GM21737 (cell line): ENCODE measurements at regions not wholly inside any gene's neighbourhood (a gene's known extent, or its start where the extent isn't known, plus 50 kb on each side); places are given as distances from the start of the nearest gene placed in this dataset.
"Not testable (repeated sequence)": the region's sequence is repeated elsewhere in the genome, so short reads cannot be mapped to it uniquely, and the experiment has no call there.

ENCODE experiments used
- ATAC-seq: cut with Tn5 transposase; IDR thresholded peaks from one replicate; pipeline ENCODE4 v1.9.1; 2021; ENCODE audit warnings: mild to moderate bottlenecking, moderate library complexity; ENCODE audit not compliant: unreplicated experiment

DNA sequence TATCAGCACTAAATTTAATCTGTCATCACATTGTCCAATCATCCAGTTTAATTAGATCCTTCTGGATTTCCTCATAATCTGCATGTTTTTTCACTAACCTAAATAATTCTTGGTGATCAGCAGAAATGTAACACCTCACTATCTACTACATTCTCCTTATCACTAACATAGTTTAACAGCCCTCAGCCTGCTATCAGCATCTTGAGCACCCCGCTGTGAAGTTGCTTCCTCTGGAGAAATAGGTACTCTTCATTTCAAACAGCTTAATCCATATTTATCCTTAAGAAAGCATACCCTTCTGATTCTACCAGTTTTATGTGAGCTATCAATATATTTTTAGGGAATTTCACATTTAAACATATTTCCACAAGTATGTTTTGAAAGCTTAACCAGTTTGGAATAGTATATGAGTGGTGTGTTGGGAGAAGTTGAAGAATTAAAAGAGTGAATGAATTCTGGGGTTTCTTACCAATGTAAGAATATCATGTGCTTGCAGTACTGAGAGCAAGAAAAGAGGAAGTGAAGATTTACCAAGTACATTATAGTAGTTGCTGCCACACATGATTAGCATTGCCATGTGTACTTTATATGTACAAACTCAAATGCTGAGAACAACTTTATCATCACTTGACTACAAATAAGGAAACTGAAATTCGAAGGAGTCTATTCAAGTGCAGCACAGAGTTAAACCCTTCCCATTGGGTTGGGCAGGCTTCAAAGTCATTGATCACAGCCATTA, 771.1 kb upstream of the ADGRL4 start:
- peak; percentile 99 for ATAC-seq

GRCh38 chr1:79775402-79775801, 768.9 kb upstream of the ADGRL4 start:
- ATAC-seq, result no peak

DNA sequence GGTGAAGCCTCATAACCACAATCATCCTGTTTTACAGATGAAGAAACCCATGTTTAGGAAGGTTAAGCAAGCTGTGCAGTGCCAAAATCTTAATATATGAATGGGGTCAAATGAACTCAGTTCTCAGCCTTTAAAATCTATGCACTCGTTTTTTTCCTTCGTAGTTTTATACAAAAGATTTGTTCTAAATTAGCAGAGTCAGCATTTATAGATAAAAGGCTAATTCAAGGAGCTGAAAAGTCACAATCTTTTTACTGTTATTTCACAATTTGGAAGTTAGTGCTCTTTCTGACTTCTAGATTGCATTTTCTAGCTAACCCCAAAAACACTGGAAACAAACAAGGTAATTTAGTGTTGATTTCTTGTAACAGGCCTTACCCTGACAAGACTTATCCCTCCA, 766.9 kb upstream of the ADGRL4 start:
- ATAC-seq, result no peak

- no peak for ATAC-seq
Observed at GRCh38 chr1:79762461-79762860, 755.9 kb upstream of the ADGRL4 start.

GRCh38 chr1:79760531-79760930, 754.0 kb upstream of the ADGRL4 start:
- ATAC-seq, result no peak

GRCh38 chr1:79749607-79750006, 743.1 kb upstream of the ADGRL4 start:
- no peak for ATAC-seq

GRCh38 chr1:79745929-79746328, 739.4 kb upstream of the ADGRL4 start:
- no peak for ATAC-seq

GRCh38 chr1:79744746-79745145, 738.2 kb upstream of the ADGRL4 start:
- no peak for ATAC-seq

DNA sequence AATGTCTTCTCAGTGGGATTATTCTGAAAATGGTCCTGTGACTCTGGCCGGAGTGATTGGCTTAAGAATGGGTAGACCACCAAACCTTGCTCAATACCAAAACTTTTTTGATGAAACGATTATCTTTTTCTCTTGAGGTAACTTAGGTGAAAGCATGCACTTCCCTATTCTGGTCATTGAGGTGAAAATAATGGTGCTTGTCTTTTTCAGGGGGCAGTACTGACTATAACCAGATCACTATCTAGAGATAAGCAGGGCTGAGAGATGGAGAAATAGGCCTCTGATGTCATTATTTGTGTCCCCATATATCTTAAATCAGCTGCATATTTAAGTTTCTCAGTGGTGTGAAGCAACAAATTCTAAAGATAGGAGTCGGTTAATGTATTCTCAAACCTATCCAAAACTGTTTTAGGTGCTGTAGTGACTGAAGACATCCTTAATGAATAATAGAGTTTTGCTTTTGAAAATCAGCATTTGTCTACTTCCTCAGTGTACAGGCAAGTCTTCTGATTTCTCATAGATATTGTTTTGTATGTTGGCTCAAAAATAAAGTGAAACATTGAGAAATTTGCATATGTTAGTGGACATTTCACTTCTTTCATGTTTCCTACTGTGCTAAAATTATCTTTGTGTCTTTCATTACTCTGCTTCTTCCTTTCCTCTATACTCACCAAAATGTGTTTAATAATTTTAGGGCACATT, 735.3 kb upstream of the ADGRL4 start:
- ATAC-seq, result peak; percentile 88

GRCh38 chr1:79738101-79738500, 731.6 kb upstream of the ADGRL4 start:
- no peak for ATAC-seq

DNA sequence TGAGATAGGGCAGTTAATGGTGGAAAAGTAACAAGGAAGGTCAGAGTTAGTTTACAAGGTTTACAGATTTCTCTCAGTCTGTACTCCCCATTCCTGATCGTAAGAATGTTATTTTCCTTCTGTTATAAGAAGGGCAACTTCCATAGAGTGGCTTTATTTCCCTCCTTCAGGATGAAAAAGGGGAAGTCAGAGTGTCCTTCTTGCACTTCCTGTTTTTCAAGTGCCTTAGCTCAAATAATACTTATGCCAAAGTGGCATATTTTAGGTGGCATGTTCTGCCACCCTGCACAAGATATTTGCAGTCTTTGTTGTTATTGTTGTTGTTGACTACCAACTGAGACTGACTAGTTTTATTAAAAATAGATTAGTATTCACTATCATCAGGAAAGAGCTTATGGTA, 730.7 kb upstream of the ADGRL4 start:
- ATAC-seq, result no peak

DNA sequence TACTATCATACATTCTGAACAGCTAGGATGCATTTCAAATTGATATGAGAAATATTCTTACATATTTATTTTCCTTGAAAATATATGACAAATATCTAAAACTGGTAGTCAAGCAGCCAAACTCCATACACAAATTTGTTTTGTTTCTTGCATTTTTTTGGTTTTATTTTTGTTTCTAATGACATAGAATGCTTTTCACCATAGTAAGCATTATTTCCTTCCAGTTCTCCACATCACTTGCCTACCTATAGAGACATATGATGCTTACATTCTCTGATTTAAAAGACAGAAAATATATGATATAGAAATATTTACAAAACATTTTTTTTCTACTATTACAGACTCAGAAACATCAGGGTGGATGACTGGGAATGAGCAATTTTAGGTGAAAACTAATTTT, 726.4 kb upstream of the ADGRL4 start:
- no peak for ATAC-seq

DNA sequence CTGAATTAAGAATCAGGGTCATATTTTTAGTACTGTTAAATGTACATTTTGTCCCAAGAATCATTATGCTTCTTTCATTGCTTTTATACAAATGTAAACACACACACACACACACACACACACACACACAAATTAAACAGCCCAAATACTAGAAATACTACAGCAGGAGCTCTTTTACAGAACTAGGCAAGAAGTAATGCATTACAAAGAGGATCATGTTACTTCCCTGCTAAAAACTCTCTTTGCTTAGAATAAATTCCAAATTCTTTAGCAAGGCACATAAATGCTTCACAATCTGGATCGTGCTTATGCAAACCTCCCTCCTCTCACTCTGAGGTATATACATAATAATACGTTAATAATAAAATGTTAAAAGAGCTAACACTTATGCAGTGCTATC, 720.4 kb upstream of the ADGRL4 start:
- ATAC-seq, result no peak

- ATAC-seq, result no peak
Observed at GRCh38 chr1:79726321-79726720, 719.8 kb upstream of the ADGRL4 start.

- ATAC-seq, result no peak
Observed at GRCh38 chr1:79716447-79716846, 709.9 kb upstream of the ADGRL4 start.

DNA sequence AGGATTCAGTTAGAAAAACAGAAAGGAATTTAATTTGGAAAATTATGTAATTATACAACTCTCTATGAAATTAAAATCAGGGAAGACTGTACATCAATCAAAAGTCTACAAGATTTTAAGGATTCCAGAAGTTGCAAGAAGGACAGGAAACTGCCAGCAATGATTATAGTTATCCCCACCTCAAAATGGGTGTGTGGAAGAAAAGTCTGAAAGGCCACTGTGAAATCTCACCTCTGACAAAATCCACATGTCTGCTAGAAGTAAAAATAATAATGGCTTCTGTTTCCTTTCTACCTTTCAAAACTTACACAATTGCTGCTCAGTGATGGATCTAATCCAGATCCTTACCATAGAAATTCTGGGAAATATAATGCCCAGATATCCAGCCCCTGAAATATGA, 708.1 kb upstream of the ADGRL4 start:
- ATAC-seq, result no peak

DNA sequence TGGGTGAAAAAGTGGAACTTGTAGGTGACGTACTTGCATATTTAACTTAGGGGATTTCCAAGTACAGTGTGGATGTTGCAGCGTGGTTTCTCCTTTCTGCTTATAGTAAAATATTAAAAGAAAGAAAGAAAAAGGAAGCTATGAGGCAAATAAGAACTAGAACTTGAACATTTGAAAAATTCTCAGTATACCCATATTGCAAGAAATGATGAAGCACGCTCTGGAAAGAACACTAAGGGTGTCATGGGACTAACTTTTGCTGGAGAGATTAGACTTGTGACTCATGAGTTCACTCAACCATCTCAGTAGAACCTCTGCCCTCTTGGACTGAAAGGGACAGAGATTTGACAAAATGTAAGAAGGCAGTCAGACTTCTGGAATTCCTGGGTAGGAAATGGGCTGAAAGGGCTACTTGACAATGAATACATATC, 704.5 kb upstream of the ADGRL4 start:
- ATAC-seq, result peak; percentile 81

DNA sequence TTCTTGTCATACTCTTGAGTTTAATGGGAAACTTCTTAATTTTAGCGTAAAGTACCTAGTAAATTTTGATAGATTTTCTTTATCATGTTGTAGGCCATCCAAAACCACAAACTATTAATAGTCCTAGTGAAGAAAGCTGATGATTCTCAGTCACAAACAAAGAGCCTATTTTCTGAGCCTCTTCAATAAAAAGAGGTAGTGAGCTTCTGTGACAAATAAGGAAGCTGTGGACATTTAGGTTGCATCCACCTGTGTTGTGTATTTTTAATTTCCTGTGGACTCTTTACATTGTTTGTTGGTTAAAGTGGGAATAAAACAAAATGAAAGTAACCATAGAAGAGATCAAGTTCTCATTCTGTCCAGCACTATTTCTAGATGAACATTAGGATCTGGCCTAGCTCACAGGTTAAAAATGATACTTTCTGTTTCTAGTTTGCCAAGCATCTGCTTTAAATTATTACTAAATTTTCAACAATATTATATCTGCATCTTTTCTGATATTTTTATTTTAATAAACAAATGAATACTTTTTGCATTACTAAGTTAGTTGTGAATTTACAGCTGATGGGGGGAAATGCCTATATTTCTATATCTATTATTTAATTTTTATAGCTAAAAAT, 702.2 kb upstream of the ADGRL4 start:
- ATAC-seq, result no peak

GRCh38 chr1:79705218-79705617, 698.7 kb upstream of the ADGRL4 start:
- ATAC-seq, result no peak

DNA sequence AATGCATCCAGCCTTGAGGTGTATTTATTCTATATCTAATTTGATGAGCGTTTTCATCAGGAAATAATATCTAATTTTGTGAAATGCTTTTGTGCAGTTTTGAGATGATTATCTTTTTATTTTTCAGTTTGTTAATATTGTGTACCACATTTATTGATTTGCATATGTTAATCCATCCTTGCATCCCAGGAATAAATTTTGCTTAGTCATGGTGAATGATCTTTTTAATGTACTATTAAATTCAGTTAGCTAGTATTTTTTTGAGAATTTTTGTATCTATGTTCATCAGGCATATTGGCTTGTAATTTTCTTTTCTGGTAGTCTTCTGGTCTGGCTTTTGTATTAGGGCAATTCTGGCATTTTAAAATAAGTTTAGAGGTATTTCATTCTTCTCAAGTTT, 697.5 kb upstream of the ADGRL4 start:
- no peak for ATAC-seq

DNA sequence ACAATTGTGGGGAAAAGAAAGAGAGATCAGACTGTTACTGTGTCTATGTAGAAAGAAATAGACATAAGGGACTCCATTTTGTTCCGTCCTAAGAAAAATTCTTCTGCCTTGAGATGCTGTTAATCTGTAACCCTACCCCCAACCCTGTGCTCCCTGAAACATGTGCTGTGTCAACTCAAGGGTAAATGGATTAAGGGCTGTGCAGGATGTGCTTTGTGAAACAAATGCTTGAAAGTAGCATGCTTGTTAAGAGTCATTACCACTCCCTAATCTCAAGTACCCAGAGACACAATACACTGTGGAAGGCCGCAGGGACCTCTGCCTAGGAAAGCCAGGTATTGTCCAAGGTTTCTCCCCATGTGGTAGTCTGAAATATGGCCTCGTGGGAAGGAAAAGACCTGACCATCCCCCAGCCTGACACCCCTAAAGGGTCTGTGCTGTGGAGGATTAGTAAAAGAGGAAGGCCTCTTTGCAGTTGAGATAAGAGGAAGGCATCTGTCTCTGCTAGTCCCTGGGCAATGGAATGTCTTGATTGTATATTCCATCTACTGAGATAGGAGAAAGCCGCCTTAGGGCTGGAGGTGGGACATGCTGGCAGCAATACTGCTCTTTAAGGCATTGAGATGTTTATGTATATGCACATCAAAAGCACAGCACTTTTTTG, 695.9 kb upstream of the ADGRL4 start:
- not testable (repeated sequence) for ATAC-seq

DNA sequence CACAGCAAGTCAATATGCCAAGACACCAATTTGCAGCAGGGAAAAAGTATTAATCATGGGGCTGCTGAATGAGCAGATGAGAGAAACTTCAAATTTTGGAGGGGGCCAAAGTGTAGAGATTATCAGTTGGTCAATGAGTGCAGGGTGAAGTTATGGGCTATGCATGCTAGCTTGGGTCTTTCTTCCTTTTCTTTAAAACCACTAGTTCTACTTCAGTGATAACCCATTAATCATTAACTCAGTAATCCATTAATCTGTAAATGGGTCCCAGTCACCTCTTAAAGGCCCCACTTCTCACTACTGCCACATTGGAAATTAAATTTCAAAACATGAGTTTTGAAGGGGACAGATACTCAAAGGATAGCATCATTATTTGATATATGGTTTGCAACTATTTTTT, 688.6 kb upstream of the ADGRL4 start:
- peak; percentile 98 for ATAC-seq
